Sigmoid colon (tissue), 6 donors: ENCODE measurements at regions not wholly inside any gene's neighbourhood (a gene's known extent, or its start where the extent isn't known, plus 50 kb on each side); places are given as distances from the start of the nearest gene placed in this dataset.

Experiments
- DNase-seq: peaks from one replicate; pipeline ENCODE4 v3.0.0-alpha.2; 2019
- H3K27ac ChIP-seq, 4 donors: fragments of 200-600 bp; sonication (generic); one replicate each; pipeline ENCODE4 v1.5.1; 2016 to 2019; ENCODE audit warnings: mild to moderate bottlenecking in 1 of 4
- H3K27me3 ChIP-seq, 3 donors: fragments of 200-600 bp; sonication (generic); one replicate each; pipeline ENCODE4 v1.5.1; 2019; ENCODE audit warnings: mild to moderate bottlenecking in 1 of 3
- H3K36me3 ChIP-seq, 4 donors: fragments of 200-600 bp; sonication (generic); one replicate each; pipeline ENCODE4 v1.5.1; 2016 to 2019
- H3K4me1 ChIP-seq, 4 donors: fragments of 200-600 bp; sonication (generic); one replicate each; pipeline ENCODE4 v1.5.1; 2017 to 2019
- H3K4me3 ChIP-seq, 4 donors: fragments of 200-600 bp; sonication (generic); one replicate each; pipeline ENCODE4 v1.5.1; 2017 to 2019; ENCODE audit warnings: mild to moderate bottlenecking in 2 of 4, moderate library complexity in 1 of 4
- H3K9me3 ChIP-seq, 4 donors: fragments of 200-600 bp in 3 of 4; sonication (generic) in 3 of 4; one replicate each; pipeline versions ENCODE4 v1.5.1 to v1.6.1; 2013 to 2019
- CTCF ChIP-seq, 4 experiments: fragments of 450-650 bp in 3 of 4; fragments of 200-600 bp in 1 of 4; IDR thresholded peaks; one replicate each; pipeline ENCODE4 v1.5.1; 2016 to 2019; ENCODE audit warnings: antibody characterized with exemption in 4 of 4, mild to moderate bottlenecking in 3 of 4, moderate library complexity in 2 of 4
- EP300 ChIP-seq, 4 donors: sonication (generic); formaldehyde crosslinking; IDR thresholded peaks; one replicate each; pipeline ENCODE4 v1.6.1; 2017; ENCODE audit warnings: antibody characterized with exemption in 4 of 4
- POLR2A ChIP-seq, 2 donors: fragments of 450-650 bp; IDR thresholded peaks; one replicate each; pipeline ENCODE4 v1.6.1; 2016; ENCODE audit warnings: antibody characterized with exemption in 2 of 2, mild to moderate bottlenecking in 2 of 2, moderate library complexity in 2 of 2
- POLR2AphosphoS5 ChIP-seq, 4 donors: sonication (generic); formaldehyde crosslinking; IDR thresholded peaks; one replicate each; pipeline ENCODE4 v1.6.1; 2017; ENCODE audit warnings: antibody characterized with exemption in 4 of 4
- WGBS, 2 donors: extraction: QIAGEN DNeasy Blood & Tissue Kit; methylation state at CpG; one replicate each; pipeline ENCODE4 v1.1.7; 2013; 5-methylcytosine and 5-hydroxymethylcytosine counted together
- intact Hi-C: fragments of 100-400 bp; cut with DNase I; formaldehyde crosslinking; loops from one replicate; pipeline ENCODE4 v1.15.1; 2023
- donor health status: healthy with polysubstance abuse.
- donor health status: healthy.

- H3K36me3 ChIP-seq: no peaks in the 10 kb centered on the region
- no peak for DNase-seq
- 75 to 76% methylated on average over 3 of the region's 3 CpGs for WGBS, 2 donors
- H3K27ac ChIP-seq: no peak overlapping the region
- H3K9me3 ChIP-seq: no peaks in the 10 kb centered on the region
- intact Hi-C loops: no loop called here
- no peaks in the 10 kb centered on the region for H3K27me3 ChIP-seq
- H3K4me3 ChIP-seq: no peak overlapping the region
- H3K4me1 ChIP-seq: no peaks in the 10 kb centered on the region
- TF ChIP-seq POLR2A (IDR thresholded peaks at IDR 0.05): no peak
- TF ChIP-seq EP300 (IDR thresholded peaks at IDR 0.05): no peak
- no peak for TF ChIP-seq POLR2AphosphoS5 (IDR thresholded peaks at IDR 0.05)
- TF ChIP-seq CTCF (IDR thresholded peaks at IDR 0.05): no peak
Observed at GRCh38 chr3:176896640-176897039, 300.6 kb downstream of the TBL1XR1 start.

GRCh38 chr3:176896165-176896564 lies 301.1 kb downstream of the TBL1XR1 start:
- no peaks in the 10 kb centered on the region for H3K27me3 ChIP-seq
- no peaks in the 10 kb centered on the region for H3K36me3 ChIP-seq
- no peak overlapping the region for H3K27ac ChIP-seq
- no peak for TF ChIP-seq POLR2A (IDR thresholded peaks at IDR 0.05)
- no peak for TF ChIP-seq POLR2AphosphoS5 (IDR thresholded peaks at IDR 0.05)
- no peak for TF ChIP-seq CTCF (IDR thresholded peaks at IDR 0.05)
- no peak for TF ChIP-seq EP300 (IDR thresholded peaks at IDR 0.05)
- no peaks in the 10 kb centered on the region for H3K9me3 ChIP-seq
- H3K4me1 ChIP-seq: no peaks in the 10 kb centered on the region
- no peak overlapping the region for H3K4me3 ChIP-seq
- DNase-seq: no peak
- whole genome bisulfite sequencing, 2 donors: 87 to 92% methylated on average over 3 of the region's 3 CpGs
- intact Hi-C loops: no loop called here

GRCh38 chr3:176879710-176880109 lies 317.6 kb downstream of the TBL1XR1 start:
- no peaks in the 10 kb centered on the region for H3K4me1 ChIP-seq
- no peak overlapping the region for H3K27ac ChIP-seq
- H3K27me3 ChIP-seq: no peaks in the 10 kb centered on the region
- TF ChIP-seq EP300 (IDR thresholded peaks at IDR 0.05) (no peak), POLR2A (IDR thresholded peaks at IDR 0.05) (no peak)
- H3K36me3 ChIP-seq: no peaks in the 10 kb centered on the region
- intact Hi-C loops: no loop called here
- WGBS, 2 donors: 97 to 100% methylated on average over 1 of the region's 1 CpG
- no peak overlapping the region for H3K4me3 ChIP-seq
- no peak for DNase-seq
- H3K9me3 ChIP-seq: peaks cover 0 to 10% (median 3%) of the 10 kb centered on the region in 4 donors

GRCh38 chr3:176873261-176873660 lies 324.0 kb downstream of the TBL1XR1 start:
- intact Hi-C loops: loop anchor here (5.0 kb wide), 1 partner anchor 64 kb away; no protein-coding TSS in a partner anchor
- no peak overlapping the region for H3K4me3 ChIP-seq
- DNase-seq: no peak
- H3K27ac ChIP-seq: no peak overlapping the region
- no peaks in the 10 kb centered on the region for H3K4me1 ChIP-seq
- H3K27me3 ChIP-seq: no peaks in the 10 kb centered on the region
- WGBS, 2 donors: 71 to 89% methylated on average over 1 of the region's 1 CpG
- TF ChIP-seq POLR2A (IDR thresholded peaks at IDR 0.05): no peak
- no peak for TF ChIP-seq CTCF (IDR thresholded peaks at IDR 0.05)
- no peak for TF ChIP-seq POLR2AphosphoS5 (IDR thresholded peaks at IDR 0.05)
- TF ChIP-seq EP300 (IDR thresholded peaks at IDR 0.05): no peak
- no peaks in the 10 kb centered on the region for H3K36me3 ChIP-seq
- H3K9me3 ChIP-seq: peaks cover 0 to 4% (median 2%) of the 10 kb centered on the region in 4 donors

- DNase-seq: no peak
- Histone ChIP-seq H3K27ac (no peak overlapping the region), H3K4me1 (peaks cover 0 to 4% (median under 1%) of the 10 kb centered on the region in 4 donors), H3K27me3 (no peaks in the 10 kb centered on the region), H3K36me3 (no peaks in the 10 kb centered on the region), H3K4me3 (no peak overlapping the region), H3K9me3 (peaks cover 0 to 4% (median 2%) of the 10 kb centered on the region in 4 donors)
- no peak for TF ChIP-seq EP300 (IDR thresholded peaks at IDR 0.05)
- TF ChIP-seq POLR2A (IDR thresholded peaks at IDR 0.05): no peak
- peak in 3 of 4 experiments; percentile 48 to 66 (median 48) for TF ChIP-seq CTCF (IDR thresholded peaks at IDR 0.05)
- intact Hi-C loops: loop anchor here (5.0 kb wide), 1 partner anchor 65 kb away; no protein-coding TSS in a partner anchor
- WGBS, 2 donors: 19 to 27% methylated on average over 4 of the region's 4 CpGs
Observed at GRCh38 chr3:176872771-176873209, 324.5 kb downstream of the TBL1XR1 start.
